Transverse colon (tissue), 4 donors: ENCODE measurements at regions not wholly inside any gene's neighbourhood (a gene's known extent, or its start where the extent isn't known, plus 50 kb on each side); places are given as distances from the start of the nearest gene placed in this dataset.

ENCODE experiments used
- DNase-seq: peaks from one replicate; pipeline ENCODE4 v3.0.0-alpha.2; 2019
- H3K27ac ChIP-seq, 4 donors: fragments of 200-600 bp; sonication (generic); 2 replicates each; pipeline ENCODE4 v1.5.1; 2016 to 2018; ENCODE audit warnings: inconsistent platforms in 4 of 4
- H3K27me3 ChIP-seq: fragments of 200-600 bp; sonication (generic); 2 replicates; pipeline ENCODE4 v1.5.1; 2017; ENCODE audit warnings: inconsistent platforms
- H3K36me3 ChIP-seq, 4 donors: fragments of 200-600 bp; sonication (generic); 2 replicates each; pipeline ENCODE4 v1.5.1; 2017 to 2019; ENCODE audit warnings: inconsistent platforms in 4 of 4
- H3K4me1 ChIP-seq, 4 donors: fragments of 200-600 bp; sonication (generic); 2 replicates each; pipeline ENCODE4 v1.5.1; 2017 to 2020; ENCODE audit warnings: inconsistent platforms in 4 of 4
- H3K4me3 ChIP-seq, 4 donors: fragments of 200-600 bp; sonication (generic); 1 replicate in 1 of 4; 2 replicates in 3 of 4; pipeline versions ENCODE4 v1.5.1 to v1.6.1; 2017 to 2019; ENCODE audit warnings: inconsistent platforms in 4 of 4
- H3K9me3 ChIP-seq, 2 donors: fragments of 200-600 bp; sonication (generic); 2 replicates each; pipeline ENCODE4 v1.5.1; 2017 to 2019; ENCODE audit warnings: inconsistent platforms in 2 of 2
- EP300 ChIP-seq: sonication (generic); formaldehyde crosslinking; IDR thresholded peaks from one replicate; pipeline ENCODE4 v1.6.1; 2017; ENCODE audit warnings: antibody characterized with exemption, low read depth
- POLR2A ChIP-seq: fragments of 450-650 bp; IDR thresholded peaks from one replicate; pipeline ENCODE4 v1.6.1; 2016; ENCODE audit warnings: antibody characterized with exemption, mild to moderate bottlenecking, moderate library complexity
- POLR2AphosphoS5 ChIP-seq, 3 donors: sonication (generic); formaldehyde crosslinking; IDR thresholded peaks; one replicate each; pipeline ENCODE4 v1.6.1; 2016; ENCODE audit warnings: antibody characterized with exemption in 3 of 3
- WGBS, 2 donors: methylation state at CpG; one replicate each; pipeline ENCODE4 v1.1.5; 2018; ENCODE audit warnings: low coverage in 1 of 2; 5-methylcytosine and 5-hydroxymethylcytosine counted together
- in situ Hi-C, 4 donors: fragments of 200-750 bp; cut with MboI; loops; one replicate each; pipeline versions ENCODE4 v1.15.0 to v1.15.1; 2017; ENCODE audit warnings: low sequenced_read_pairs in 3 of 4, low pct_ligation_motif_present in 1 of 4, low pct_unique_long_range_greater_than_20kb in 1 of 4
- intact Hi-C: fragments of 100-400 bp; cut with DNase I; formaldehyde crosslinking; loops from one replicate; pipeline ENCODE4 v1.15.1; 2023; ENCODE audit warnings: low total_unique reads
- TF ChIP-seq, protein P1 (sequence below), 5 experiments: fragments of 200-600 bp in 3 of 5; fragments of 450-650 bp in 2 of 5; sonication (generic) in 3 of 5; IDR thresholded peaks; 1 replicate in 2 of 5; 2 replicates in 3 of 5; pipeline ENCODE4 v1.5.1; 2016 to 2017; ENCODE audit warnings: antibody characterized with exemption in 5 of 5, inconsistent platforms in 3 of 5, mild to moderate bottlenecking in 2 of 5, moderate library complexity in 1 of 5

DNA sequence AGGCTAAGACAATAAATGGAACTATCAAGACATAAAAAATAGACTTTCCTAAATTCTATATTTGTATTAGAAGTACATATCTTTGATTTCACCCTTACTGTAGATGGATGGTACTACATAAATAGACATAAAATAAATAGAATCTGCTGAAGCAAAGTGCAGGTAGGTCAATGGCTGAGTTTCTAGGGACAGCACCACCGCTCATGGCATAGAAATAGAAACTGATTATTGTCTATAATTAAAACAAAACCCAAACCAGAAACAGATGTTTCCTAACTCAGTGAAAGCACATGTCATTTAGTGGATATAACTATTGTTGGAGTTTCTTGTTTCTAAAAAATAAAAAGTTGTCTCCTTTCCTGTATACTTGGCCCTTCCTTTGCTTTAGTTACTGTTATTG is 387.3 kb upstream of the ADGRL3 start:
- TF ChIP-seq, protein P1, sequence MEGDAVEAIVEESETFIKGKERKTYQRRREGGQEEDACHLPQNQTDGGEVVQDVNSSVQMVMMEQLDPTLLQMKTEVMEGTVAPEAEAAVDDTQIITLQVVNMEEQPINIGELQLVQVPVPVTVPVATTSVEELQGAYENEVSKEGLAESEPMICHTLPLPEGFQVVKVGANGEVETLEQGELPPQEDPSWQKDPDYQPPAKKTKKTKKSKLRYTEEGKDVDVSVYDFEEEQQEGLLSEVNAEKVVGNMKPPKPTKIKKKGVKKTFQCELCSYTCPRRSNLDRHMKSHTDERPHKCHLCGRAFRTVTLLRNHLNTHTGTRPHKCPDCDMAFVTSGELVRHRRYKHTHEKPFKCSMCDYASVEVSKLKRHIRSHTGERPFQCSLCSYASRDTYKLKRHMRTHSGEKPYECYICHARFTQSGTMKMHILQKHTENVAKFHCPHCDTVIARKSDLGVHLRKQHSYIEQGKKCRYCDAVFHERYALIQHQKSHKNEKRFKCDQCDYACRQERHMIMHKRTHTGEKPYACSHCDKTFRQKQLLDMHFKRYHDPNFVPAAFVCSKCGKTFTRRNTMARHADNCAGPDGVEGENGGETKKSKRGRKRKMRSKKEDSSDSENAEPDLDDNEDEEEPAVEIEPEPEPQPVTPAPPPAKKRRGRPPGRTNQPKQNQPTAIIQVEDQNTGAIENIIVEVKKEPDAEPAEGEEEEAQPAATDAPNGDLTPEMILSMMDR (IDR thresholded peaks at IDR 0.05), result no peak
- no peak for TF ChIP-seq EP300
- no peak for TF ChIP-seq POLR2A
- no peak for TF ChIP-seq POLR2AphosphoS5 (IDR thresholded peaks at IDR 0.05)
- intact Hi-C loops, result no loop called here
- 47 to 80% methylated on average over 1 of the region's 1 CpG for WGBS, 2 donors
- no peaks in the 10 kb centered on the region for H3K27me3 ChIP-seq
- H3K4me3 ChIP-seq, result no peak overlapping the region
- in situ Hi-C loops, result loop anchor here in 1 of 4 donors (25.0 kb wide), 1 partner anchor 1874 kb away; no protein-coding TSS in a partner anchor
- DNase-seq, result no peak
- H3K4me1 ChIP-seq, result no peaks in the 10 kb centered on the region
- H3K36me3 ChIP-seq, result no peaks in the 10 kb centered on the region
- H3K27ac ChIP-seq, result no peak overlapping the region
- no peaks in the 10 kb centered on the region for H3K9me3 ChIP-seq

DNA sequence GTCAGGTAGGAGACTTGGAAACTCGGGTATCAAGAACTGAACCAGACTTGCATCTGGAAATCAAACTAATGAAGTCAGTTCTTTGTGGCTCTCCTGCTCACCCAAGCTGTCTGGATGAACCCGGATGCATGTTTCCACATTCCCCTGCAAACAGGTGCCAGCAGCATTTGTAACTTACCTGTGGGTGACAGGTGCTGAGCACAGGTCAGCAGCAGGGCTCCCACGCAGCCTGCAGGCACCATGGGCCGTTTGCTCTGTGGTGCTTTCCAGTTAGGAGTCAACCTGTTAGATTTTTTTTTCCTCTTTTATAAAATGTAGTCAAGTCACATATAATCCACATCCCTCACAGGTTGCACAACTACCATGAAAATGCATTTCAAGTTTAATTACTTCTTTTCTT is 385.6 kb upstream of the ADGRL3 start:
- TF ChIP-seq, protein P1 (IDR thresholded peaks at IDR 0.05), result no peak
- TF ChIP-seq POLR2A (no peak), EP300 (no peak), POLR2AphosphoS5 (IDR thresholded peaks at IDR 0.05) (no peak)
- no peaks in the 10 kb centered on the region for H3K36me3 ChIP-seq
- H3K27ac ChIP-seq, result no peak overlapping the region
- in situ Hi-C loops, result loop anchor here in 1 of 4 donors (25.0 kb wide), 1 partner anchor 1873 kb away; no protein-coding TSS in a partner anchor
- H3K4me3 ChIP-seq, result no peak overlapping the region
- intact Hi-C loops, result no loop called here
- no peaks in the 10 kb centered on the region for H3K27me3 ChIP-seq
- no peaks in the 10 kb centered on the region for H3K4me1 ChIP-seq
- no peak for DNase-seq
- 68% methylated on average over 4 of the region's 4 CpGs; no CpG with 5 or more reads in 1 of the 2 donors for WGBS, 2 donors
- no peaks in the 10 kb centered on the region for H3K9me3 ChIP-seq

DNA sequence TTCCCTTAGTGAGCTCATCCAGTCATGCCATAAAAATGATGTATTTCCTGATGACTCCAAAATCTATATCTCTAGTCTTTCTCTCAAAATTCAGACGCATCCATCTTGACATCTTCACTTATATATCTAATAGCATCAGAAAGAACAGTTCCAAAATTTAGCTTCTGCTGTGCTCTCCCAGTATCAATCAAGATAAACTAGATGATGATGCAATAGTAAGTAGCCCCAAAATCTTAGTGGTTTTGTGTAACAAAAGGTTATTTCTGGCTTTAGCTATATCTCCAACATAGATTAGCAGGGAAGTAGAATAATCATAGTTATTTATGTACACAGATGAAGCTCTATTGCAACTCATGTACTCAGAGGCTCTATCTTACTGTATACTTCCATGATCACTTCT is 382.5 kb upstream of the ADGRL3 start:
- in situ Hi-C loops, result loop anchor here in 1 of 4 donors (25.0 kb wide), 1 partner anchor 1870 kb away; no protein-coding TSS in a partner anchor
- no peaks in the 10 kb centered on the region for H3K27me3 ChIP-seq
- no peak overlapping the region for H3K4me3 ChIP-seq
- no peaks in the 10 kb centered on the region for H3K9me3 ChIP-seq
- no peak for DNase-seq
- TF ChIP-seq POLR2A, result no peak
- TF ChIP-seq POLR2AphosphoS5 (IDR thresholded peaks at IDR 0.05), result no peak
- TF ChIP-seq EP300, result no peak
- TF ChIP-seq, protein P1 (IDR thresholded peaks at IDR 0.05), result no peak
- H3K4me1 ChIP-seq, result no peaks in the 10 kb centered on the region
- intact Hi-C loops, result no loop called here
- H3K36me3 ChIP-seq, result no peaks in the 10 kb centered on the region
- 63 to 76% methylated on average over 1 of the region's 1 CpG for WGBS, 2 donors
- no peak overlapping the region for H3K27ac ChIP-seq

DNA sequence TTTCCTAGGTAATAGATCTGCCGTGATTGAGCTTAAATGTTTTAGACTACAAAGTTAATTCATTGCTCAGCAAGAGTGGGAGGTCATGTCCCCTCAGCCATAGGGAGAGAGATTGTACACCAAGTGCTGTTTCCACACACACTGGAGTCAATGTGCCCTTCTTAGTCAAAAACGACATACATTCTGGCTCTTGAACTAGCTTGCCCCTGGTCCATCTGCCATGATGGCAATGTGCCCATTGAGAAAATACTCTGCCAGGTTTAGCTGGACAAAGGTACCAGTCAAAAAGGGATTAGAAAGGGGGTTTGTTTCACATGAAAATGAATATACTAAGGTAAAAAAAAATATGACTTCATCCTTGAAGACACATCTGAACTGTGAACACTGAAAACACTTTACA is 377.1 kb upstream of the ADGRL3 start:
- no peaks in the 10 kb centered on the region for H3K27me3 ChIP-seq

More for the DNA sequence above, 377.1 kb upstream of the ADGRL3 start:
- DNase-seq, result no peak
- Histone ChIP-seq H3K4me1 (no peaks in the 10 kb centered on the region), H3K36me3 (no peaks in the 10 kb centered on the region), H3K9me3 (no peaks in the 10 kb centered on the region), H3K4me3 (no peak overlapping the region), H3K27ac (no peak overlapping the region)
- WGBS, 2 donors, result 67 to 100% methylated on average over 1 to 2 of the region's 2 CpGs
- in situ Hi-C loops (loop anchor here in 1 of 4 donors (25.0 kb wide), 1 partner anchor 1864 kb away; no protein-coding TSS in a partner anchor), intact Hi-C loops (no loop called here)
- TF ChIP-seq EP300 (no peak), POLR2AphosphoS5 (IDR thresholded peaks at IDR 0.05) (no peak), POLR2A (no peak)
- TF ChIP-seq, protein P1 (IDR thresholded peaks at IDR 0.05), result no peak
